MM.1S (cell line): ENCODE measurements at regions not wholly inside any gene's neighbourhood (a gene's known extent, or its start where the extent isn't known, plus 50 kb on each side); places are given as distances from the start of the nearest gene placed in this dataset.

Source experiments
- CTCF ChIP-seq: fragments of 300-600 bp; sonication (generic); IDR thresholded peaks from 2 replicates; pipeline ENCODE4 v1.5.1; 2016; ENCODE audit warnings: antibody characterized with exemption, low read length, mixed read lengths
- EZH2phosphoT487 ChIP-seq: fragments of 300-600 bp; sonication (generic); IDR thresholded peaks from 2 replicates; pipeline ENCODE4 v1.6.1; 2018; ENCODE audit warnings: antibody characterized with exemption, low read length

GRCh38 chr2:35199298-35199697 is 1156.3 kb upstream of the CRIM1 start:
- TF ChIP-seq CTCF (no peak), EZH2phosphoT487 (no peak)
